ENCODE measurements at regions not wholly inside any gene's neighbourhood (a gene's known extent, or its start where the extent isn't known, plus 50 kb on each side); places are given as distances from the start of the nearest gene placed in this dataset.

DNA sequence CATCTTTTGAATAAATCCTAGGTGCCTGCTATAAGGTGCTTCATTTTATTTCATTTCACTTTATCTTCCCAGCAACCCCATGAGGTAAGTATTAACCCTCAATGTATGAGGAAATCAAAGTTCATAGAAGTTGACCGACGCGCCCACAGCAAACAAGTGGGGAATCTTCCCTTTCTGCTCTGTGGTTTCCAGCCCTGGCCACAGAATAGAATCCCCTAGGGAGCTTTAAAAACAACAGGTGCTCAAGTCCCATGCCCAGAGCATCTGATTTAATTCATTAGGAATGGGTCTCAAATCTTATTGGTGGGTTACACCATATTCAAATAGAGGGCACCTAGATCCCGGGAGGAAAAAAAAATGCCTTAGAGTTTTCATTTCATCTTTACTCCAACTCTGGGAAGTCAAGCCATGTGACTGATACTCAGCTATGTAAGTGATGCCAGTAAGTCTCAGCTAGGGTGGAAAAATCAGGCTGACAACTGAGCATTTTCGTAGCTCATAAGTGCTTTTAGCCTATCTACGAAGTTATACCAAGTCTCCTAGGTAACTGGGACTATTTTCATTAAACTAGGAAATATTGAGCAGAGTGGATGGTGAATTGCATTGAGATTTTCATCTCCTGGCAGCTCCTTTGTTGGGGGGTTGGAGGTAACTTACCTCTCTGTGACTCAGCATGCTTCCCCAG, 353.4 kb upstream of the SLC30A5 start (continued):
- no peak for TF ChIP-seq ARID3A (IDR thresholded peaks at IDR 0.05; ENCODE audit: borderline replicate concordance, low read depth, low read length)
- TF ChIP-seq LEF1 (IDR thresholded peaks at IDR 0.05) = no peak

DNA sequence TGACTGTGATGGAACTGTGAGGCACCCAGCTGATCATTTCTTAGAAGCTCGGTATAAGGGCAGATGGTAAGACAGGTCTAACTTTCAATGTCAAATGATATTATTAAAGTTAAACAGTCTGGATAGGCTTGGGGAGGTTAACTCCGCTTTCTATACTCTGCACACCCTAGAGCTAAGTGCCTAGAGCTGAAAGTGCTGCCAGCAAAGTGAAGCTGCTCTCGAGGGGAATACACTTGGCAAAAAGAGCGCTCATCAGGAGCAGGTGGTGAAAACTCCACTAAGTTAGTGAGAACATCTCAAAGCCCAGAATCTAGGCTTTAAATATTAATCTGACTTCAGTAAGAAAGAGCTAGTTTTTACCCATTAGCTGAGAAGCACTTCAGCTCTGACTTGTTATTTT, 349.6 kb upstream of the SLC30A5 start:
- Histone ChIP-seq H4K20me1 (replicated peaks; ENCODE audit: control insufficient read depth, insufficient read depth, low read length) (no peaks in the 10 kb centered on the region), H3K36me3 (ENCODE audit: control insufficient read depth, insufficient read depth, low read length) (no peaks in the 10 kb centered on the region), H3K4me1 (replicated peaks in 1 of 2; ENCODE audit: control insufficient read depth in 2 of 2, insufficient read depth in 2 of 2, low read length in 2 of 2) (no peaks in the 10 kb centered on the region), H3K27me3 (ENCODE audit: control insufficient read depth in 2 of 2, insufficient read depth in 2 of 2, low read length in 2 of 2) (peaks cover 4 to 15% of the 10 kb centered on the region in 2 experiments; a peak in 3 of 5 replicates), H3K4me2 (ENCODE audit: insufficient read depth, low read length) (no peak overlapping the region), H3K9me1 (ENCODE audit: control insufficient read depth, insufficient read depth, low read length) (no peaks in the 10 kb centered on the region), H3K4me3 (no peak overlapping the region), H3K9ac (ENCODE audit: insufficient read depth in 1 of 2, low read depth in 2 of 2, low read length in 2 of 2) (no peak overlapping the region), H3K9me3 (replicated peaks; ENCODE audit: control insufficient read depth, insufficient read depth, low read depth, low read length) (no peaks in the 10 kb centered on the region), H3K27ac (ENCODE audit: extremely low read depth, low read depth, low read length) (no peak overlapping the region), H3K79me2 (ENCODE audit: control insufficient read depth, insufficient read depth, low read length) (no peaks in the 10 kb centered on the region), H2AFZ (ENCODE audit: low read depth, low read length) (no peak overlapping the region)
- 6% methylated on average over 4 of the region's 4 CpGs for WGBS (ENCODE audit: insufficient coverage, low coverage, missing lambda C conversion rate)
- FAIRE-seq (no peak), DNase-seq (ENCODE audit: extremely low read depth in 1 of 4, low spot score in 3 of 4) (no peak), ATAC-seq (no peak)
- no TSS peak for BruUV-seq (replicated peaks)
- POLR2A ChIA-PET = interaction anchor here (0.6 to 0.8 kb wide), 2 partner anchors 25 to 49 kb away, joined by 3 read pairs; no protein-coding TSS in a partner anchor
- intact Hi-C loops (cut with micrococcal nuclease) (loop anchor here (10.0 kb wide), 1 partner anchor 279 kb away; no protein-coding TSS in a partner anchor), in situ Hi-C loops (cut with MboI) (no loop called here)
- CTCF ChIA-PET (ENCODE audit: low intra/inter-chr PET ratio) = no interaction called here
- TF ChIP-seq THRA (IDR thresholded peaks at IDR 0.05) (no peak), SRSF1 (IDR thresholded peaks at IDR 0.05; ENCODE audit: low read depth, low read length) (no peak), KLF10 (CRISPR knock-in tag; IDR thresholded peaks at IDR 0.05) (no peak), DEAF1 (CRISPR knock-in tag; IDR thresholded peaks at IDR 0.05) (no peak), NFXL1 (CRISPR knock-in tag; IDR thresholded peaks at IDR 0.05) (no peak), U2AF2 (optimal IDR thresholded peaks at IDR 0.05; ENCODE audit: low read depth, low read length) (no peak), POU5F1 (IDR thresholded peaks at IDR 0.05; ENCODE audit: borderline replicate concordance, low read depth, low read length, partially characterized antibody) (no peak), NFYB (IDR thresholded peaks at IDR 0.05; ENCODE audit: extremely low read depth, insufficient read length) (no peak), CAMTA2 (CRISPR knock-in tag; conservative IDR thresholded peaks at IDR 0.05) (no peak), ARID2 (IDR thresholded peaks at IDR 0.05) (no peak), ZNF586 (CRISPR knock-in tag; conservative IDR thresholded peaks at IDR 0.05) (no peak), ZNF507 (tag; conservative IDR thresholded peaks at IDR 0.05) (no peak), GTF2B (IDR thresholded peaks at IDR 0.05; ENCODE audit: extremely low read depth, insufficient read length) (no peak), TAL1 (IDR thresholded peaks at IDR 0.05) (no peak), POLR2A (conservative IDR thresholded peaks at IDR 0.05) (no peak)

Data from K562 (cell line).